D721Med (cell line): ENCODE measurements at regions not wholly inside any gene's neighbourhood (a gene's known extent, or its start where the extent isn't known, plus 50 kb on each side); places are given as distances from the start of the nearest gene placed in this dataset.

ENCODE experiments used
- DNase-seq: peaks from one replicate; pipeline ENCODE4 v3.0.0; 2011; ENCODE audit warnings: low spot score; ENCODE audit not compliant: insufficient read length
- FAIRE-seq: peaks from 2 replicates; lab custom pipeline; 2011; peaks lifted over from hg19 to GRCh38; lab: Jason Lieb, UNC
- TF ChIP-seq, protein P1 (sequence below): IDR thresholded peaks from 2 replicates; pipeline ENCODE4 v1.5.1; 2012; ENCODE audit warnings: mild to moderate bottlenecking, control low read depth; ENCODE audit not compliant: insufficient read depth; ENCODE audit errors: missing control alignments

GRCh38 chr13:107582171-107582570, 633.2 kb downstream of the LIG4 start:
- TF ChIP-seq, protein P1, sequence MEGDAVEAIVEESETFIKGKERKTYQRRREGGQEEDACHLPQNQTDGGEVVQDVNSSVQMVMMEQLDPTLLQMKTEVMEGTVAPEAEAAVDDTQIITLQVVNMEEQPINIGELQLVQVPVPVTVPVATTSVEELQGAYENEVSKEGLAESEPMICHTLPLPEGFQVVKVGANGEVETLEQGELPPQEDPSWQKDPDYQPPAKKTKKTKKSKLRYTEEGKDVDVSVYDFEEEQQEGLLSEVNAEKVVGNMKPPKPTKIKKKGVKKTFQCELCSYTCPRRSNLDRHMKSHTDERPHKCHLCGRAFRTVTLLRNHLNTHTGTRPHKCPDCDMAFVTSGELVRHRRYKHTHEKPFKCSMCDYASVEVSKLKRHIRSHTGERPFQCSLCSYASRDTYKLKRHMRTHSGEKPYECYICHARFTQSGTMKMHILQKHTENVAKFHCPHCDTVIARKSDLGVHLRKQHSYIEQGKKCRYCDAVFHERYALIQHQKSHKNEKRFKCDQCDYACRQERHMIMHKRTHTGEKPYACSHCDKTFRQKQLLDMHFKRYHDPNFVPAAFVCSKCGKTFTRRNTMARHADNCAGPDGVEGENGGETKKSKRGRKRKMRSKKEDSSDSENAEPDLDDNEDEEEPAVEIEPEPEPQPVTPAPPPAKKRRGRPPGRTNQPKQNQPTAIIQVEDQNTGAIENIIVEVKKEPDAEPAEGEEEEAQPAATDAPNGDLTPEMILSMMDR, result no peak
- DNase-seq (no peak), FAIRE-seq (no peak)

DNA sequence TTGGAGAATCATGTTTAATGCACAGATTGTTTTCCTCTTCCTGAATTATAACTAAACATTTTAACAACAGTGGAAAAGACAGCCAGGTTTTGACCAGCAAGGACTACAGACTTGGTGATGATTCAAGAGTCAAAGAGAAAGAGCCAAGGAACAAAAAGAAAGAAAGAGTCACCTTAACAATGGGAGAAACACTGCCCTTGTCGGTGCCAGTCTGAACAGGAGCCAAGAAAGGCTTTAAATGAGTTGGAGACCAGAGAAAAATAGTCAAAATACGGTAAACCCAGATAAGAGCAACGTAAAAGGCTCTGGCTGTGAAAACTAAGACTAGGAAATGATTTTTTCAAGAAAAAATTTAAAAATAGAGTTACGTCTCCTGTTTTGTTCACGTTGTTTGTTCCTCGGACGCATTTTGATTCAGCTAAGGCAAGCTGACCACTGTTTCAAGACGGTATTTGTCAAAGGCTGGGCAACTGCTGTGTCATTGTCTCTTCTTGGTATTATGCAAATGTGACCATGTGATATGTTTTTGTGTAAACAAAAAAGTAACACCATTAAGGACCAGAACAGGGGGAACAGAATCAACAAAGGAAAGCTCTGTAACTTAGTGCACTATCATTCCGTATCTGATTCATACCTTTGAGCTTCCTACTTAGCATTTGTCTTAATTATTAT, 634.5 kb downstream of the LIG4 start:
- FAIRE-seq (no peak), DNase-seq (no peak)
- TF ChIP-seq, protein P1, result no peak

GRCh38 chr13:107576430-107576829, 638.9 kb downstream of the LIG4 start:
- FAIRE-seq (no peak), DNase-seq (no peak)
- TF ChIP-seq, protein P1, result no peak

GRCh38 chr13:107574517-107575210, 640.7 kb downstream of the LIG4 start:
- TF ChIP-seq, protein P1, result no peak
- DNase-seq, result no peak
- no peak for FAIRE-seq

- TF ChIP-seq, protein P1, result no peak
- no peak for FAIRE-seq
Observed at GRCh38 chr13:107573184-107573583, 642.2 kb downstream of the LIG4 start.

DNA sequence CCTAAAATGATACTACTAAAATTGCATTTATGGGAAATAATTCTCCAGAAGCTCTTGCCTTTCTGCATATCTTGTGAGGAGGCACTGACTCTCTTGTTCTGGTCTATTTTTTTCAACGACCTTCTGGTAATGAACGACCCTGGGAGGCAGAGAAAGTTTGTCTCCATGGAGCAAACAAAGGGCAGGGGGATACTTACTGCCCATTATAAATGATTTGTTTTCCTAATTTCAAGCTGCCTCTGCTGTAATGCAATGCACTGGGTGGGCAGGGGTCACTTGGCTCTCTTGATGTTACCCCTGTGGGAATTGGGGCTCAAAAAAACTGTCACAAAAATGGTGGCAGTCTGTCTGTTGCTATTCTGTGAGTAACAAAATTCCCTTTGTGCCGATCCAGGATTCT, 643.2 kb downstream of the LIG4 start:
- DNase-seq (no peak), FAIRE-seq (no peak)
- TF ChIP-seq, protein P1, result no peak

More at GRCh38 chr13:107573184-107573583, 642.2 kb downstream of the LIG4 start:
- no peak for DNase-seq

DNA sequence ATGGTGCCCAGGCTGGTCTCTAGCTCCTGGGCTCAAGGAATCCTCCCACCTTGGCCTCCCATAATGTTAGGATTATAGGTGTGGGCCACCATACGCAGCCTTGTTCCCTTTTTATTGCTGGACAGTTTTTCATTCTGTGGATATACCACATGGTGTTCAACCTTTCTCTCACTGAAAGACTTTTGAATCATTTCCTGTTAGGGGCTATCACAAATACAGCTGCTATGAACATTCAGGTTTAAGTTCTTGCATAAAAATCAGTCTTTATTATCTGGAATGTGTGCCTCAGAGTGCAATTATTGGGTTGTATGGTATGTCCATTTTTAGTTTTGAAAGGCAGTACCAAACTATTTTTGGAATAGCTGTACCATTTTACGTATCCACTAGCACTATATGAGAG, 647.2 kb downstream of the LIG4 start:
- no peak for FAIRE-seq
- DNase-seq, result no peak
- TF ChIP-seq, protein P1, result no peak
